ENCODE measurements at regions not wholly inside any gene's neighbourhood (a gene's known extent, or its start where the extent isn't known, plus 50 kb on each side); places are given as distances from the start of the nearest gene placed in this dataset.

- TF ChIP-seq ETS1 (IDR thresholded peaks at IDR 0.05): no peak
- TF ChIP-seq JUNB (IDR thresholded peaks at IDR 0.05; ENCODE audit: unreplicated experiment): no peak
Observed at GRCh38 chr4:95742872-95743271, 97.0 kb upstream of the PDHA2 start (continued).

- no peaks in the 10 kb centered on the region for H4K20me1 ChIP-seq (replicated peaks; ENCODE audit: insufficient read depth)
- H3K27me3 ChIP-seq (ENCODE audit: insufficient read depth): no peaks in the 10 kb centered on the region
- H3K27ac ChIP-seq (ENCODE audit: low read depth): no peak overlapping the region
- no peak overlapping the region for H3K4me3 Mint-ChIP-seq
- peaks cover 11% of the 10 kb centered on the region for H3K9me2 ChIP-seq (ENCODE audit: insufficient read depth)
- DNase-seq (ENCODE audit: low spot score) (no peak), ATAC-seq (no peak)
- no peaks in the 10 kb centered on the region for H3K36me3 ChIP-seq (ENCODE audit: insufficient read depth)
- H3K27me3 Mint-ChIP-seq (ENCODE audit: insufficient read depth, low read depth, poor library complexity): peaks cover 1% of the 10 kb centered on the region
- TF ChIP-seq EZH2phosphoT487 (IDR thresholded peaks at IDR 0.05; ENCODE audit: unreplicated experiment) (no peak), ETS1 (IDR thresholded peaks at IDR 0.05) (no peak), REST (IDR thresholded peaks at IDR 0.05; ENCODE audit: unreplicated experiment) (no peak), ZNF462 (CRISPR knock-in tag; IDR thresholded peaks at IDR 0.05) (no peak), CREB1 (CRISPR knock-in tag; IDR thresholded peaks at IDR 0.05; ENCODE audit: low read depth) (no peak), STAT1 (IDR thresholded peaks at IDR 0.05; ENCODE audit: unreplicated experiment) (no peak), ZNF331 (CRISPR knock-in tag; IDR thresholded peaks at IDR 0.05; ENCODE audit: low read depth) (no peak), NANOG (IDR thresholded peaks at IDR 0.05; ENCODE audit: borderline replicate concordance) (no peak), JUNB (IDR thresholded peaks at IDR 0.05; ENCODE audit: unreplicated experiment) (no peak), ZNF114 (CRISPR knock-in tag; IDR thresholded peaks at IDR 0.05) (no peak), EZH2 (IDR thresholded peaks at IDR 0.05; ENCODE audit: low read depth, unreplicated experiment) (no peak), POLR2AphosphoS5 (IDR thresholded peaks at IDR 0.05; ENCODE audit: low read depth) (no peak)
- H3K4me2 ChIP-seq: no peak overlapping the region
- H3K4me1 Mint-ChIP-seq: peaks cover 25% of the 10 kb centered on the region
- peaks cover 27% of the 10 kb centered on the region for H3K4me1 ChIP-seq (ENCODE audit: insufficient read depth)
- H3K36me3 Mint-ChIP-seq (ENCODE audit: low read depth): peaks cover 34% of the 10 kb centered on the region
- H2AFZ ChIP-seq: no peak overlapping the region
- peak overlapping the region; percentile 33; the same call in 1 of the 2 replicates for H3K27ac Mint-ChIP-seq
- H3K9me3 Mint-ChIP-seq: peaks cover 31% of the 10 kb centered on the region
- H3F3A ChIP-seq (replicated peaks; ENCODE audit: low read depth): no peaks in the 10 kb centered on the region
- no peaks in the 10 kb centered on the region for H3K79me2 ChIP-seq (replicated peaks; ENCODE audit: insufficient read depth)
- H3K4me3 ChIP-seq: no peak overlapping the region
Observed at GRCh38 chr4:95742179-95742578, 97.7 kb upstream of the PDHA2 start.
